Epithelial cell of esophagus (primary cell): ENCODE measurements at regions not wholly inside any gene's neighbourhood (a gene's known extent, or its start where the extent isn't known, plus 50 kb on each side); places are given as distances from the start of the nearest gene placed in this dataset.

Experiments used
- DNase-seq: peaks from one replicate; pipeline ENCODE4 v3.0.0; 2010; ENCODE audit warnings: low read depth
- H3K4me3 ChIP-seq: 2 replicates; pipeline ENCODE4 v1.5.1; 2011; ENCODE audit warnings: mild to moderate bottlenecking, low read length, control low read depth
- TF ChIP-seq, protein P1 (sequence below): IDR thresholded peaks from 2 replicates; pipeline ENCODE4 v1.5.1; 2011; ENCODE audit warnings: low read depth, mild to moderate bottlenecking, low read length, control low read depth, inconsistent platforms; ENCODE audit not compliant: insufficient read depth; ENCODE audit errors: missing control alignments

DNA sequence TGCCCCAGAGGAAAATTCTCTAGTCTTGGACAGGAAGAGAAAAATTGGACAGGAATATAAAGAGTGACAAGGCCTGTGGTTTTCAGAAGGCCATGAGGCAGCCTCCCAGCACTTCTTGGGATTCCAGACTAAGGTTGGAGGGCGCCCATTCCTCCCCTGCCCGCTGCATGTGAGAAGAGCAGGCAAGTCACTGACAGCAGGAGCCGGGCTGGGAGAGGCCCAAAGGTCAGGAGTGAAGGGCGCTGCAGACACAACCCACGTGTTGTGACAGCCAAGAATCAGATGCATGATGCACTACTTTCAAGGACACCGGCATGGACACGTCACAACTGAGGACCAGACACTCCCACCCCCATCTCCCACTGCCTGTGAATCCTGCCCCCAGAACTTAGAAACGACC is 256.7 kb downstream of the CBLN1 start:
- H3K4me3 ChIP-seq: no peak overlapping the region
- no peak for DNase-seq
- TF ChIP-seq, protein P1, sequence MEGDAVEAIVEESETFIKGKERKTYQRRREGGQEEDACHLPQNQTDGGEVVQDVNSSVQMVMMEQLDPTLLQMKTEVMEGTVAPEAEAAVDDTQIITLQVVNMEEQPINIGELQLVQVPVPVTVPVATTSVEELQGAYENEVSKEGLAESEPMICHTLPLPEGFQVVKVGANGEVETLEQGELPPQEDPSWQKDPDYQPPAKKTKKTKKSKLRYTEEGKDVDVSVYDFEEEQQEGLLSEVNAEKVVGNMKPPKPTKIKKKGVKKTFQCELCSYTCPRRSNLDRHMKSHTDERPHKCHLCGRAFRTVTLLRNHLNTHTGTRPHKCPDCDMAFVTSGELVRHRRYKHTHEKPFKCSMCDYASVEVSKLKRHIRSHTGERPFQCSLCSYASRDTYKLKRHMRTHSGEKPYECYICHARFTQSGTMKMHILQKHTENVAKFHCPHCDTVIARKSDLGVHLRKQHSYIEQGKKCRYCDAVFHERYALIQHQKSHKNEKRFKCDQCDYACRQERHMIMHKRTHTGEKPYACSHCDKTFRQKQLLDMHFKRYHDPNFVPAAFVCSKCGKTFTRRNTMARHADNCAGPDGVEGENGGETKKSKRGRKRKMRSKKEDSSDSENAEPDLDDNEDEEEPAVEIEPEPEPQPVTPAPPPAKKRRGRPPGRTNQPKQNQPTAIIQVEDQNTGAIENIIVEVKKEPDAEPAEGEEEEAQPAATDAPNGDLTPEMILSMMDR: no peak

DNA sequence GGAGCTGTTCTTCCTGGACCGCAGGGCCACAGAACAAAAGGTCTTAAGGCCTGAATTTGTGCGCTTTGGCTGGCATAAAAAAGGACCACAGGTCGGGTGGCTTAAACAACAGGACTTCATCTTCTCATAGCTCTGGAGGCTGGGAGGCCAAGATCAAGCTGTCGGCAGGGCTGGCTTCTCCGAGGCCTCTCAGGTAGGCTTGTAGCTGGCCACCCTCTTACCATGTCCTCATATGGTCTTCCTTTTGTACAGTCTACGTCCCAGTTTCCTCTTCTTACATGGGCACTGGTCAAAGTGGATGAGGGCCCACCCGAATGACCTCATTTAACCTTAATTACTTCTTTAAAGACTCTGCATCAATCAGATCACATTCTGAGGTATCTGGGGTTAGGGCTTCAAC is 257.6 kb downstream of the CBLN1 start:
- TF ChIP-seq, protein P1: no peak
- H3K4me3 ChIP-seq: no peak overlapping the region
- DNase-seq: no peak

DNA sequence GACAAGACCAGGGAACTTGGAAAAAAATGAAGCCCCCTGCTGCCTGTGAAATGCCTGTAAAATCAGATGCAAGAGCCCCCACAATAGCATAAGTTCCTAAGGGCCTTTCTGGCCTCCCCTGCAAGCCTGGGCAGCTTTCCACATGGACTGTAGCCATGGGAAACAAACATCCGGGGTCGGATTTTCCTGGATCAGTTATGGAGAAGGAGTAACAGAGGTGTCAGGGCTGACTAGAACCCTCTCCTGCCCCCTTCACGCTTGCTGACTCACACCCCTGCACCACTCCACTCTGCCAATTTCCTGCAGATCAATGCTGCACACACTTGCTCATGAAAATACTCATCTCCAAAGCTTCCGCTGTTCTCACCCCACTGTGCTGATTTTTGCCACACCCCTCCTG is 258.6 kb downstream of the CBLN1 start:
- TF ChIP-seq, protein P1: no peak
- H3K4me3 ChIP-seq: no peak overlapping the region
- peak; percentile 94 for DNase-seq

DNA sequence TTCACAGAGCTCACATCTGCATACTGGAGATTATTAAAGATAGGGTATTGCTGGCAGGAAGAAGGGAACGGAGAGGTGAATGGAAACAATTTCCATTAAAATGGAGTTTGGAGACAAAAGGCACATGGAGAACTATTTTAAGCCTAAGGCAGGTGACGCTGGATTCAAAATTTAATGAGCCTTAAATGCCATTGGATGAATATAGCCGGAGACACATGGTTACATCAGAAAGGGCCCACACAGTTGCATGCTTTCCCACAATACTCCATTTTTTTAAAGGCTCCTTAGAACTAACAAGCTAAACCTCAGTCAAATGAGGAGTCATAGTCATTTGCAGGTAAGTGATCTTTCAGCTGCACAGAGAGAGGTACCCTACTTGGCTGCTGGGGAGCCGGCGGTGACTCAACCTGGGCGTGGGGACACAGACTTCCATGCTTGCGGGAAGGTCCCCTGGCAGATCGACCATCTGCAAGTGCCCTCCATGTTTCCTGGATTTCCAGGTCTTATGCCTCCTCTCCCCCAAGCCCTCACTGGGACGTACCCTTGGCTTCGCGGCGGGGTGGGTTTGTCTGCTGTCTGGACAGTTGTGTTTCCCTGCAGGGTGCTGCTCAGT is 259.2 kb downstream of the CBLN1 start:
- TF ChIP-seq, protein P1: no peak
- H3K4me3 ChIP-seq: no peak overlapping the region
- DNase-seq: peak; percentile 85

DNA sequence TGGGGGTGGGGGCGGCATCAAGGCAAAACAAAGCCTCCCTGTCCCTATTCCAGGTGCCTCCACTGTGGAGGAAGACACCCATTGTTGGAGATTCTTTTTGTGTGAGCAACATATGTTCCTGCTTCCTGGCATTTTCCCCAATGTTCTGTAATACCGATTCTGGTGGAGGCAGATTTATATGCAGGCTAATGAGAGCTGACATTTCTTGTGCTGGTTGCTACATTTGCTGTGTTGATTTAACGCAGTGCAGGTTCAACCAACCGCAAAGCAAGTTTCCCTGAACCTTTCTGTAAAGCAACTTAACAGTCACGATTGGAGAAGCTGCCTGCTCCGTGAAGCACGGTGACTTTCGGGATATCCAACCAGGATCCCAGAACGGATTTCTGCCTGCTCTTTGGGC is 260.5 kb downstream of the CBLN1 start:
- TF ChIP-seq, protein P1: no peak

DNA sequence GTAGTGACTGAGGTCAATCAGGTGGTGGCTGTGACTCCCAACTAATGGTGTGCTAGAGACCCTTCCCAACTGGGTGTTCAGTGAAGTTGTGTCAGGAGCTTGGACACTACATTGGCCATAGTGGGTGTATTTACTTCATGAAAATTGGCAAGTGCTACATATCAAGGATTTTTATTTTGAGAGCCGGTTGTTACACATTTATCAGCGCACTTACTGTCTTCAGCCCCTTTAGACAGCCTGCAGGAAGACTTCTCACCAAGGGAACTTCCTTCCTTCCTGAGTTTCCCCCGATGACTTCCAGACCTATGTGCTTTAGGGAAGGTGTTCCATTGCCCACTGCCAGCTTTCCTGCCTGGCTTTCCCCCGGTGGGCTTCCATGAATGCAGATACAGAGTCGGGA is 261.2 kb downstream of the CBLN1 start:
- TF ChIP-seq, protein P1: no peak
- no peak overlapping the region for H3K4me3 ChIP-seq

More for the DNA sequence above, 260.5 kb downstream of the CBLN1 start:
- H3K4me3 ChIP-seq: no peak overlapping the region
- peak; percentile 57 for DNase-seq

DNA sequence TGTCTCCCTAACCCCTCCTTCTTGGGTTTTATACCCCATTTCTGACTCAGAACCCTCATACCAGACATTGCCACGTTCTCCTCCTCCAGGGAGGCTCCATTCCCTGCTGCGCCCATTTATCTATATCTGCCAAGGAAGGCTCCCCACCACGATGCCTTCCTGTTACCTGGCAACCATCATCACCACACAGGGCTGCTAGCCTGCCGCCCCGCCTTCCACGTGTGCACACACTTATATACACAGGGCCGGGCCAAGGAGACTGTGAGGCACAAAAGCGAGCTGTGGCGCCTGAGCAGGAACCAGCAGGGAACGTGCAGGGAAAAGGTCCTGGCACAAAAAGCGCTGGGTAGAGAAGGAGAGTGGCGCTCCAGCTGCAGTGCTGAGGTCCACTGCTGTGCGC is 261.8 kb downstream of the CBLN1 start:
- DNase-seq: no peak
- H3K4me3 ChIP-seq: no peak overlapping the region
- TF ChIP-seq, protein P1: no peak

More for the DNA sequence above, 261.2 kb downstream of the CBLN1 start:
- no peak for DNase-seq
